CD4-positive, alpha-beta T cell treated with Interferon gamma for 1 hour (primary cell): ENCODE measurements at regions not wholly inside any gene's neighbourhood (a gene's known extent, or its start where the extent isn't known, plus 50 kb on each side); places are given as distances from the start of the nearest gene placed in this dataset.
"Not testable (repeated sequence)": the region's sequence is repeated elsewhere in the genome, so short reads cannot be mapped to it uniquely, and the experiment has no call there.

Experiments used
- DNase-seq: peaks from one replicate; pipeline ENCODE4 v3.0.0-alpha.2; 2020

GRCh38 chr2:59366288-59366687 is 1125.2 kb upstream of the FANCL start:
- no peak for DNase-seq

- no peak for DNase-seq
Observed at GRCh38 chr2:59354498-59354897, 1113.4 kb upstream of the FANCL start.

GRCh38 chr2:59353306-59353921 is 1112.3 kb upstream of the FANCL start:
- no peak for DNase-seq

GRCh38 chr2:59342166-59342565 is 1101.0 kb upstream of the FANCL start:
- DNase-seq, result no peak

- no peak for DNase-seq
Observed at GRCh38 chr2:59339837-59340207, 1098.7 kb upstream of the FANCL start.

GRCh38 chr2:59339121-59339836 is 1098.2 kb upstream of the FANCL start:
- no peak for DNase-seq

- DNase-seq, result no peak
Observed at GRCh38 chr2:59333007-59333406, 1091.9 kb upstream of the FANCL start.

GRCh38 chr2:59326581-59327365 is 1085.6 kb upstream of the FANCL start:
- DNase-seq, result not testable (repeated sequence)

- DNase-seq, result no peak
Observed at GRCh38 chr2:59322870-59323269, 1081.7 kb upstream of the FANCL start.

GRCh38 chr2:59322005-59322404 is 1080.9 kb upstream of the FANCL start:
- DNase-seq, result no peak

- DNase-seq, result no peak
Observed at GRCh38 chr2:59314031-59314766, 1073.1 kb upstream of the FANCL start.

- no peak for DNase-seq
Observed at GRCh38 chr2:59312967-59313940, 1072.1 kb upstream of the FANCL start.

- no peak for DNase-seq
Observed at GRCh38 chr2:59312029-59312428, 1070.9 kb upstream of the FANCL start.

- no peak for DNase-seq
Observed at GRCh38 chr2:59308108-59308507, 1067.0 kb upstream of the FANCL start.

- DNase-seq, result no peak
Observed at GRCh38 chr2:59307196-59307595, 1066.1 kb upstream of the FANCL start.

- DNase-seq, result no peak
Observed at GRCh38 chr2:59303272-59303671, 1062.1 kb upstream of the FANCL start.

- DNase-seq, result no peak
Observed at GRCh38 chr2:59302683-59303082, 1061.6 kb upstream of the FANCL start.

- DNase-seq, result peak; percentile 15
Observed at GRCh38 chr2:59301466-59302402, 1060.6 kb upstream of the FANCL start.

GRCh38 chr2:59297816-59298215 is 1056.7 kb upstream of the FANCL start:
- DNase-seq, result no peak

- no peak for DNase-seq
Observed at GRCh38 chr2:59296279-59296678, 1055.2 kb upstream of the FANCL start.
